K562 (cell line): ENCODE measurements at regions not wholly inside any gene's neighbourhood (a gene's known extent, or its start where the extent isn't known, plus 50 kb on each side); places are given as distances from the start of the nearest gene placed in this dataset.

Source experiments
- NFIC ChIP-seq: fragments of 450-650 bp; IDR thresholded peaks from 2 replicates; pipeline ENCODE4 v1.6.1; 2017; ENCODE audit warnings: mild to moderate bottlenecking, inconsistent platforms
- RFX1 ChIP-seq: fragments of 450-650 bp; IDR thresholded peaks from 2 replicates; pipeline ENCODE4 v1.6.1; 2016; ENCODE audit warnings: mild to moderate bottlenecking, moderate library complexity
- SRSF7 ChIP-seq: fragments of 200-400 bp; formaldehyde crosslinking; optimal IDR thresholded peaks from 2 replicates; pipeline ENCODE3; 2017; ENCODE audit warnings: mild to moderate bottlenecking, low read depth, low read length
- SUPT5H ChIP-seq: fragments of 450-650 bp; IDR thresholded peaks from 2 replicates; pipeline ENCODE4 v1.6.1; 2016
- TF ChIP-seq, protein P1 (sequence below), 2 experiments: fragments of 450-650 bp; IDR thresholded peaks; 2 replicates each; pipeline ENCODE4 v1.6.1; 2016; ENCODE audit warnings: mild to moderate bottlenecking in 2 of 2, borderline replicate concordance in 1 of 2, low read depth in 1 of 2, moderate library complexity in 1 of 2
- TF ChIP-seq, protein P2 (sequence below): sonication (generic); formaldehyde crosslinking; IDR thresholded peaks from 2 replicates; pipeline ENCODE4 v1.8.0; 2022; ENCODE audit warnings: mild to moderate bottlenecking, missing genetic modification reagents
- TF ChIP-seq, protein P3 (sequence below): IDR thresholded peaks from 2 replicates; pipeline ENCODE4 v1.6.1; 2016; ENCODE audit warnings: missing genetic modification characterization, missing compliant biosample characterization

DNA sequence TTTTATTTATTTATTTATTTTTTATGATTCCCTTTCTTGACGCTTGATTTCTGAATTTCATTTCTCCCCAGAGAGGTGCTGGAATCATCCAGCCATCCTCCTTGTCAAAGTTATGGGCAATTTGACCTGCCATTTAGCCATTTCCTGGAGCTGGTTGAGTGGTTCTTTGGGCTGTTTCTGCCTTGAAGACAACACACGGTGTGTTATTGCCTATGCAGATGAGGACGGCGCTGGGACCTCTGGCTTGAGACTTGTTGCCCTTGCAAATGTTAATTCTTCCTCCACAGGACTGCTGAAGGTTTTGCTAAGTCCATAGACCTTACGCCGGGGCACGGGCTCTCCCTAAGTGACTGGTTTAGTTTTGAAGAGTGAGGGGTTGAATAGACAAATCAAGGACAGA, 147.9 kb upstream of the PLET1 start (continued):
- TF ChIP-seq, protein P1, sequence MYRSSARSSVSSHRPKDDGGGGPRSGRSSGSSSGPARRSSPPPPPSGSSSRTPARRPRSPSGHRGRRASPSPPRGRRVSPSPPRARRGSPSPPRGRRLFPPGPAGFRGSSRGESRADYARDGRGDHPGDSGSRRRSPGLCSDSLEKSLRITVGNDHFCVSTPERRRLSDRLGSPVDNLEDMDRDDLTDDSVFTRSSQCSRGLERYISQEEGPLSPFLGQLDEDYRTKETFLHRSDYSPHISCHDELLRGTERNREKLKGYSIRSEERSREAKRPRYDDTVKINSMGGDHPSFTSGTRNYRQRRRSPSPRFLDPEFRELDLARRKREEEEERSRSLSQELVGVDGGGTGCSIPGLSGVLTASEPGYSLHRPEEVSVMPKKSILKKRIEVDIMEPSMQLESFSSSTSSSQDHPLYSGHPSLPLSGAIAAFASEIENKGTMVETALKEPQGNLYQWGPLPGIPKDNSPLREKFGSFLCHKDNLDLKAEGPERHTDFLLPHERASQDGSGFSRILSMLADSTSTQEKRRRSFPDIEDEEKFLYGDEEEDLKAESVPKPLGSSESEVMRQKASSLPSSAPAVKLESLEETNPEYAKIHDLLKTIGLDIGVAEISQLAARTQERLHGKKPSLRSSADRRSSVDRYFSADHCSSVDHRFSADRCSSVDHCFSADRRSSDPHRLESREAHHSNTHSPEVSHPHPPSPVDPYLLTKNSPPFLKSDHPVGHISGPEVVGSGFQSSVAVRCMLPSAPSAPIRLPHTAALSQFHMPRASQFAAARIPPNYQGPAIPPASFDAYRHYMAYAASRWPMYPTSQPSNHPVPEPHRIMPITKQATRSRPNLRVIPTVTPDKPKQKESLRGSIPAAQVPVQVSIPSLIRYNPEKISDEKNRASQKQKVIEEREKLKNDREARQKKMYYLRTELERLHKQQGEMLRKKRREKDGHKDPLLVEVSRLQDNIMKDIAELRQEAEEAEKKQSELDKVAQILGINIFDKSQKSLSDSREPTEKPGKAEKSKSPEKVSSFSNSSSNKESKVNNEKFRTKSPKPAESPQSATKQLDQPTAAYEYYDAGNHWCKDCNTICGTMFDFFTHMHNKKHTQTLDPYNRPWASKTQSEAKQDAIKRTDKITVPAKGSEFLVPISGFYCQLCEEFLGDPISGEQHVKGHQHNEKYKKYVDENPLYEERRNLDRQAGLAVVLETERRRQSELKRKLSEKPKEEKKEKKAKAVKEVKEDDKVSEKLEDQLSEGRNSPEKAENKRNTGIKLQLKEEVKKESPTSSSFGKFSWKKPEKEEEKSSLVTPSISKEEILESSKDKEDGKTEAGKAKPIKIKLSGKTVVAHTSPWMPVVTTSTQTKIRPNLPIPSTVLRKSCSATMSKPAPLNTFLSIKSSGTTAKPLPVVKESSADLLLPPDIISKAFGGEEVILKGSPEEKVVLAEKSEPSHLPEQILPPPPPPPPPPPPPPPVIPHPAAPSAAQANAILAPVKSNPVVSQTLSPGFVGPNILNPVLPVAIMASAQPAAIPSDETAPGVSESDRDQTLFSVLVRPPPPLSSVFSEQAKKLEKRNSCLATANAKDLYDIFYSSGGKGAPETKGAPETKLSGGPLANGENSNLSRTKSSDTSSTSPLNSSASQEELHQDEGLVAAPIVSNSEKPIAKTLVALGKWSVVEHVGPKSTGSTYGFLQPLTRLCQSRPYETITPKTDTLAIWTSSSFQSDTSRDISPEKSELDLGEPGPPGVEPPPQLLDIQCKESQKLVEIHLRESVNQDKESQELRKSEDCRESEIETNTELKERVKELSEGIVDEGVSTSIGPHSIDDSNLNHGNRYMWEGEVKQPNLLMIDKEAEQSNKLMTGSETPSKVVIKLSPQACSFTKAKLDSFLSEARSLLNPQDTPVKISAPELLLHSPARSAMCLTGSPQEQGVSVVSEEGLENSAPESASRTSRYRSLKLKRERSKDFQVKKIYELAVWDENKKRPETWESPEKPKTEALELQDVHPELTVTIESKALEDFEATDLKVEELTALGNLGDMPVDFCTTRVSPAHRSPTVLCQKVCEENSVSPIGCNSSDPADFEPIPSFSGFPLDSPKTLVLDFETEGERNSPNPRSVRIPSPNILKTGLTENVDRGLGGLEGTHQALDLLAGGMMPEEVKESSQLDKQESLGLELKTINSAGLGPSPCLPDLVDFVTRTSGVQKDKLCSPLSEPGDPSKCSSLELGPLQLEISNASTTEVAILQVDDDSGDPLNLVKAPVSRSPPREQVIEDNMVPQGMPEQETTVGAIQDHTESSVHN (IDR thresholded peaks at IDR 0.05; ENCODE audit: borderline replicate concordance in 1 of 2, low read depth in 1 of 2) = no peak
- TF ChIP-seq NFIC = no peak
- no peak for TF ChIP-seq SRSF7
- TF ChIP-seq, protein P2, sequence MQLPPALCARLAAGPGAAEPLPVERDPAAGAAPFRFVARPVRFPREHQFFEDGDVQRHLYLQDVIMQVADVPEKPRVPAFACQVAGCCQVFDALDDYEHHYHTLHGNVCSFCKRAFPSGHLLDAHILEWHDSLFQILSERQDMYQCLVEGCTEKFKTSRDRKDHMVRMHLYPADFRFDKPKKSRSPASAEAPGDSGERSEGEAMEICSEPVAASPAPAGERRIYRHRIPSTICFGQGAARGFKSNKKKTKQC = no peak
- TF ChIP-seq, protein P3, sequence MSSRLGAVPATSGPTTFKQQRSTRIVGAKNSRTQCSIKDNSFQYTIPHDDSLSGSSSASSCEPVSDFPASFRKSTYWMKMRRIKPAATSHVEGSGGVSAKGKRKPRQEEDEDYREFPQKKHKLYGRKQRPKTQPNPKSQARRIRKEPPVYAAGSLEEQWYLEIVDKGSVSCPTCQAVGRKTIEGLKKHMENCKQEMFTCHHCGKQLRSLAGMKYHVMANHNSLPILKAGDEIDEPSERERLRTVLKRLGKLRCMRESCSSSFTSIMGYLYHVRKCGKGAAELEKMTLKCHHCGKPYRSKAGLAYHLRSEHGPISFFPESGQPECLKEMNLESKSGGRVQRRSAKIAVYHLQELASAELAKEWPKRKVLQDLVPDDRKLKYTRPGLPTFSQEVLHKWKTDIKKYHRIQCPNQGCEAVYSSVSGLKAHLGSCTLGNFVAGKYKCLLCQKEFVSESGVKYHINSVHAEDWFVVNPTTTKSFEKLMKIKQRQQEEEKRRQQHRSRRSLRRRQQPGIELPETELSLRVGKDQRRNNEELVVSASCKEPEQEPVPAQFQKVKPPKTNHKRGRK (tag) = no peak
- no peak for TF ChIP-seq SUPT5H
- TF ChIP-seq RFX1 = no peak
- TF ChIP-seq, all 486 proteins: peak for 0
